Gastrocnemius medialis (tissue), 4 donors: ENCODE measurements at regions not wholly inside any gene's neighbourhood (a gene's known extent, or its start where the extent isn't known, plus 50 kb on each side); places are given as distances from the start of the nearest gene placed in this dataset.

ENCODE experiments used
- CTCF ChIP-seq, 5 experiments: fragments of 450-650 bp in 3 of 5; fragments of 200-600 bp in 2 of 5; sonication (generic) in 2 of 5; IDR thresholded peaks in 4 of 5; conservative IDR thresholded peaks in 1 of 5; 1 replicate in 4 of 5; 2 replicates in 1 of 5; pipeline ENCODE4 v1.5.1; 2016 to 2019; ENCODE audit warnings: antibody characterized with exemption in 5 of 5, mild to moderate bottlenecking in 3 of 5, moderate library complexity in 3 of 5
- POLR2A ChIP-seq, 2 donors: fragments of 450-650 bp; IDR thresholded peaks; one replicate each; pipeline ENCODE4 v1.6.1; 2017; ENCODE audit warnings: antibody characterized with exemption in 2 of 2, mild to moderate bottlenecking in 2 of 2, moderate library complexity in 2 of 2

DNA sequence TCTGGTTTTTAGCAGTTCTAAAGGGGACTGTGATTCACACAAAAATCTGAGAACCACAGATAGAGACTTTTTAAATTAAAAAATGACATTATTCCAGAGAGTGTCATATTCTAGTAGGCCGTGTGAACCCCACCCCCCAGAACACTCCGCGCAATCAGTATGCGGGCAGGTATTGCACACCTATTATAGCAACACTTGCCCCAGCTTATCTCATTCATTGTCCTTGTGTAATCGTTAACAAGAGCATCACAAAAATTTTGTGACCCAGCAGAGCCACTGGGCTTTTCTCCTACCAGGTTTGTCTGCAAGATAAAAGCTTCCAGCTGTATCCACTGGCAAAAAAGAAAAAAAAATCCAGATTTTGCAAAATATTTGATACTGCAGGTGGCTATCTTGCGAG, 394.1 kb upstream of the SMIM31 start:
- TF ChIP-seq CTCF (IDR thresholded peaks at IDR 0.05 in 4 of 5, conservative IDR thresholded peaks at IDR 0.05 in 1 of 5) (no peak), POLR2A (IDR thresholded peaks at IDR 0.05) (no peak)
